GM12873 (cell line): ENCODE measurements at regions not wholly inside any gene's neighbourhood (a gene's known extent, or its start where the extent isn't known, plus 50 kb on each side); places are given as distances from the start of the nearest gene placed in this dataset.

Experiments used
- CTCF ChIP-seq: IDR thresholded peaks from 2 replicates; pipeline ENCODE4 v1.5.1; 2012; ENCODE audit warnings: low read depth, mild to moderate bottlenecking, moderate library complexity, low read length, control low read depth; ENCODE audit not compliant: insufficient read depth; ENCODE audit errors: missing control alignments

DNA sequence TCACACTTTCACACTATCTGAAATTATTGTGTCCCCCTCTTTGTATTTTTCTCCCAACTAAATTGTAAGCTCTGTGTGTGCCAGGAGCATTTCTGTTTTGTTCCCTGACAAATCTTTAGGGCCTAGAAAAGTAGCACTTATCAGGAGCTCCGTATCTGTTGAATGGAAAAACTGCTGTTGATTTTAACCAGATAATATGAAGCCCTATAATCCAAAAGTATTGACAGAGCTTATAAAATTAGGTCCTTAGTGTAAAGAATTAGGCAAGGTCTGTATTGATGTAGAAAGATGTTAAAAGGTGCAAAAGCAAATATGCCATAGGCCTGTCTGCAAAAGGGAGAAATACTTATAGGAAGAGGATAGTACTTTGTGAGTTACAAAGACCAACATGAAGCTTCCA lies 109.4 kb upstream of the ISL1 start:
- TF ChIP-seq CTCF: no peak

DNA sequence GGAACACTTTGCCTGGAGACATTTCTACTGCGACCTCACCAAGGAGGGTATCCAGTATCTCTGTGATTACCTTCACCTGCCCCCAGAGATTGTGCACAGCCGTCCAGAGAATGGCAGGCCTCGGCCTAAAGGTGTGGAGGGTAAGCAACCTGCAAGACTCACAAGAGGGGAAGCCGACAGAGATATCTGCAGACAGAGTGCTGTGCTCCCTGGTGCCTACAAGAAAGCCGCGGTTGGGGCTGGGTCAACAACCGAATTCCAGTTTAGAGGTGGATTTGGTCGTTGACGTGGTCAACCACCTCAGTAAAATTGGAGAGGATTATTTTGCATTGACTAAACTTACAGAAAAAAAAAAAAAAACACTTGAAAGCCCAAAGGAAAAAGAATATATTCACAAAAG lies 107.8 kb upstream of the ISL1 start:
- no peak for TF ChIP-seq CTCF

- TF ChIP-seq CTCF: no peak
Observed at GRCh38 chr5:51276250-51276649, 107.0 kb upstream of the ISL1 start.

- TF ChIP-seq CTCF: no peak
Observed at GRCh38 chr5:51278539-51278938, 104.7 kb upstream of the ISL1 start.

GRCh38 chr5:51279983-51280706 lies 103.1 kb upstream of the ISL1 start:
- no peak for TF ChIP-seq CTCF

DNA sequence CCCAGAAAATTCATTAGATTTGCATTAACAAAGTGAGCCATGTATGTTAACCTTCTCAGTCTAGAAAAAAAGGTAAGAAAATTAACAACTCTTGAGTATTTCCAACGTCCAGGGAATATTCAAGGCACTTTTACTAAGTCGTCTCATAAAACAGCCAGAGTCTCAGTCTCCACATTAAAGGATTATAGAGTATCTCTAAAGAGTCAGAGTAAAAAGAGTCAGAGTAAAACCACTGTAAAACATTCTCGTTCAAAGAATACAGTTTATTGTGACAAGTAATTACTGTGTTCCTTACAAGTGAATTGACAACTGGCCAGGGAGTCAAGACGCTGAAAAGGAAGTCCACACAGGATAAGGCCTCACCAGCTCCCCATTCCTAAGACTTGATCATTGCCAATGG lies 97.2 kb upstream of the ISL1 start:
- no peak for TF ChIP-seq CTCF

DNA sequence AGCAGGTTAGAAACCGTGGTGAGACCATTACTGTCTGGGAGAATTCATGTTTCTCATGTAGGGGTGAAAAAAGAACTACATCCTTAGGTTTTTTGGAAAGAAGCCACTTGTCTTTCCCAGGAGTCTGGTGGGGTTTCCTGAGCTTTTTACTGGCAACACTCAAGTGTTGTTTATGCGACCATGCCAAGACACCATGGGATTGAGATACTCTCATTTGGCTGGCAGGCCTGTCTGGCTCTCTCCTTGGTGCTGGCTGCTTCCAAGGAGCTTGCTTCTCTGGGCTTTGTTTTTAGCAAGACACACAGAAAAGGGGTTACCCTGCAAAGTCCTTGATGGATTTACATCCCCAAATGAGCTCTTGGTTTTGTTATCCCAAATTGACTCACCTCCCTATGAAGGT lies 80.9 kb upstream of the ISL1 start:
- no peak for TF ChIP-seq CTCF

DNA sequence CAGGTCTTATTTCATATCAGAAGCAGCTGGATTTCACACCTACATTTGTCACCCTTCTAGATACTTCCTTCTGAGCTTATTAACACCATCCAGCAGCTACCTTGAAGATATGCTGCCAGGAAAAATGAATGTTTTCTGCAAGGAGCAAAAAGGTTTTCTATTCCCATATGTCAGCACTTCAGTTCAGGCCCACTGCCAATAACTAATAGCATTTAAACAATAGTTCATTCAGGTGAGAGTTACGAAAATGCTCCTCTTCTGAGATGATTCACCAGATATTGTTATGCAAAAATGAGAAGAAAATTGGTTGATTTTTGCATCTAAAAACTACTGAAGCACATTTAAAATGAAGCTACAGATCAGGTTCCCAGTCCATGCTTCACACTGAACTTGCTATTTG lies 56.4 kb upstream of the ISL1 start:
- no peak for TF ChIP-seq CTCF
